Body of pancreas (tissue), 4 donors: ENCODE measurements at regions not wholly inside any gene's neighbourhood (a gene's known extent, or its start where the extent isn't known, plus 50 kb on each side); places are given as distances from the start of the nearest gene placed in this dataset.

Experiments
- CTCF ChIP-seq, 7 experiments: fragments of 450-650 bp in 4 of 7; fragments of 200-600 bp in 3 of 7; sonication (generic) in 3 of 7; IDR thresholded peaks; one replicate each; pipeline ENCODE4 v1.5.1; 2016 to 2019; ENCODE audit warnings: antibody characterized with exemption in 7 of 7
- POLR2A ChIP-seq, 3 donors: fragments of 450-650 bp; IDR thresholded peaks; one replicate each; pipeline ENCODE4 v1.6.1; 2016; ENCODE audit warnings: antibody characterized with exemption in 3 of 3, mild to moderate bottlenecking in 2 of 3

DNA sequence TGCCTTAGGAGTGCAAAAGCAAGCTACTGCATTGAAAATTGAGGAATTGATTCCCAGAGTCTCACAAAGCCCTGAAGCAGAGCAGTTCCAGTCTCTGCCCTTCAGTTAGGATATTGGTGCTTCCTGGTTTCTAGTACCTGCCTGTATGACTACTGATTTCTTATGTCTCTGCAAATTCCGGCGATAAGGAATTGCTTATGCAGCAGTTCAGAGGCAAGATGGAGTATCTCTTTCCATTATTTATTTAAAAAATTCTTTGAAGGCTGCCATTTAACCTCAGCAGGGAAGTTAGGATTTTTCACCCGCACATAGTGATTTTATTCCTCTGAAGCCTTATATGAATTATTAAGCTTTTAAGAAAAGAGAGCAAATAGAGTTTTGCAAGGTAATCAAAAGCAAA is 184.9 kb upstream of the SSTR1 start:
- TF ChIP-seq POLR2A (IDR thresholded peaks at IDR 0.05): no peak
- TF ChIP-seq CTCF (IDR thresholded peaks at IDR 0.05): no peak
